CD4-positive, alpha-beta T cell treated with Interleukin-17A for 4 hours (primary cell): ENCODE measurements at regions not wholly inside any gene's neighbourhood (a gene's known extent, or its start where the extent isn't known, plus 50 kb on each side); places are given as distances from the start of the nearest gene placed in this dataset.
"Not testable (repeated sequence)": the region's sequence is repeated elsewhere in the genome, so short reads cannot be mapped to it uniquely, and the experiment has no call there.

Source experiments
- DNase-seq: peaks from one replicate; pipeline ENCODE4 v3.0.0-alpha.2; 2020; ENCODE audit warnings: mixed read lengths

- DNase-seq, result no peak
Measured at GRCh38 chr14:39499514-39499913, 67.3 kb upstream of the FBXO33 start.

- not testable (repeated sequence) for DNase-seq
Measured at GRCh38 chr14:39497677-39498076, 65.4 kb upstream of the FBXO33 start.

DNA sequence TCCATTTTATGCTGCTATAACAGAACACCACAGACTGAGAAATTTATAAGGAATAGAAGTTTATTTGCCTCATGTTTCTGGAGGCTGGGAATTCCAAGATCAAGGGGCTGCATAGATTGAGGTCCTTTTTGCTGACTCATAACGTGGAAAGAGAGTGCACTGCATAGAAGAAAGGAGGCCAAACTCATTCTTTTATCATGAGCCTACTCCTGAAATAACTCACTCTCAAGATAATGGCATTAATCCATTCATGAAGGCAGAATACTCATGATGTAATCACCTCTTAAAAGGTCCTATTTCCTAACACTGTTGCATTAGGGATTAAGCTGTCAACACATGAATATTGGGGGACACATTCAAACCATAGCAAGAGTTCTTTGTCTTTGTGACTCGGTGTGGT, 60.0 kb upstream of the FBXO33 start:
- no peak for DNase-seq

GRCh38 chr14:39491134-39491571, 58.9 kb upstream of the FBXO33 start:
- DNase-seq, result no peak

DNA sequence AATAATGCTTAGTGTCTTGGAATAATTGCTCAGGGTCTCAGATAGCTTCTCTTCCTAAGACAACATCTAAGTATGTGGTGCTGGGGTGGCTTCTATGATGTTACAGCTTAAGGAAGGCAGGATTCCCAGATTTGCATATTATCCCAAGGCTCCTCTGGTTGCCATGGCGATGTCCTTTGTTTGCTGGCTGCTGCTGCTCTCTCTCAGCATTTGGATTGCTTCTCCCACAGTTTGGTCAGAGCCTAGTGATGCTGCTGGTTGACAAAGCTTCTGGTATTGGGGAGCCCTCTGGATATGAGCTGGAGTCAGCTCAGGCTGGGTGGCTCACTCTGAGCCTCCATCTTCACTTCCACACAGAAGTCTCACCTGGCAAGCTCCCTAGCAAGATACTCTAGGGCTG, 56.4 kb upstream of the FBXO33 start:
- no peak for DNase-seq

DNA sequence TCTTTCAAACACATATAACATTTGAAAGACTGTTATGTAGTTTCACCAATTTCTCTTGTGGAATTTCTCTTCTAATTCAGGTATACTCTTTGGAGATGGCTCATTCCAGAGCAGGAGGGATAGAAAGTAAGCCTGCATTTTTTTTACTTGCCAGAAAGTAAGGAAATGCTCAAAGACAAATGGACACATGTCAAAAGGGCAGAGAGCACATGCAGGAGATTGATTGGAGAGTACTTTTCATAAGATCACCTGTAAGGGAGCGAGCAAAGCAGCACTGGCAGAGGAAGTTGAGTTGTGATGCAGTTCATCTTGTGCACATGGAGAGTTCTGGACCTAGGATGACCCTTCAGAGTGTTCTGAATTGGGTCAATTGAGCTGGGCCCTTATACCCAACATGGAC, 51.4 kb upstream of the FBXO33 start:
- DNase-seq, result no peak
